ENCODE measurements at regions not wholly inside any gene's neighbourhood (a gene's known extent, or its start where the extent isn't known, plus 50 kb on each side); places are given as distances from the start of the nearest gene placed in this dataset.
"Not testable (repeated sequence)": the region's sequence is repeated elsewhere in the genome, so short reads cannot be mapped to it uniquely, and the experiment has no call there.

GRCh38 chr6:72464791-72465691, 156.8 kb upstream of the KCNQ5 start:
- no peak for TF ChIP-seq CTCF (IDR thresholded peaks at IDR 0.05; ENCODE audit: borderline replicate concordance, extremely low read depth, insufficient read depth)
- H3K9me3 ChIP-seq (ENCODE audit: control insufficient read depth in 2 of 3, insufficient read depth in 1 of 3, low read length in 3 of 3): no peaks in the 10 kb centered on the region
- FAIRE-seq: no peak
- H3K27ac ChIP-seq (ENCODE audit: low read depth in 2 of 2, low read length in 2 of 2): no peak overlapping the region
- H3K9ac ChIP-seq (ENCODE audit: low read length in 3 of 3): no peak overlapping the region
- no peak for DNase-seq
- H3K36me3 ChIP-seq (ENCODE audit: control insufficient read depth in 2 of 3, insufficient read depth in 3 of 3, low read length in 3 of 3): no peaks in the 10 kb centered on the region
- H3K4me1 ChIP-seq (ENCODE audit: control insufficient read depth in 2 of 3, insufficient read depth in 2 of 3, low read depth in 1 of 3, low read length in 3 of 3): no peaks in the 10 kb centered on the region
- no peaks in the 10 kb centered on the region for H3K27me3 ChIP-seq (ENCODE audit: control insufficient read depth, insufficient read depth, low read length)
- H3K4me3 ChIP-seq (ENCODE audit: low read length in 3 of 3): no peak overlapping the region
- intact Hi-C loops (cut with DNase I): no loop called here

DNA sequence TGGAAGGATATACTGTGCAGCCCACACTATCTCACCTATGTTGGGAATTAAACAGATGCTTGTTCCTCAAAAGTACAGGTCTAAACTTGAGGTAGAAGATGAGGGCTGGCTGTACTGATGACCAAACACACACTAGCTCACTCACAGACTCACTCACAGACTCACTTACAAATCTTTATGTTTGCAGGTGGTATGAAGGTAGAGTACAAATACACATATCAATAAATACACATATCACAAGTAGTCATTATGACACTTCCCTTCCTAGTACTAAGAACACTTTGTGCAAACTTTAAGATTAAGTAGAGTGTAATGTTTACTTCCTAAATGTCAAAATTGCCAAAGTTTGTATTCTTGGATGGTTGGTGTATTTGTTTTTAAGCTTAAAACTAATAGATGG, 155.4 kb upstream of the KCNQ5 start:
- Histone ChIP-seq H3K27me3 (ENCODE audit: control insufficient read depth, insufficient read depth, low read length) (no peaks in the 10 kb centered on the region), H3K27ac (ENCODE audit: low read depth in 2 of 2, low read length in 2 of 2) (no peak overlapping the region), H3K9me3 (ENCODE audit: control insufficient read depth in 2 of 3, insufficient read depth in 1 of 3, low read length in 3 of 3) (no peaks in the 10 kb centered on the region), H3K36me3 (ENCODE audit: control insufficient read depth in 2 of 3, insufficient read depth in 3 of 3, low read length in 3 of 3) (no peaks in the 10 kb centered on the region), H3K4me3 (ENCODE audit: low read length in 3 of 3) (no peak overlapping the region), H3K4me1 (ENCODE audit: control insufficient read depth in 2 of 3, insufficient read depth in 2 of 3, low read depth in 1 of 3, low read length in 3 of 3) (no peaks in the 10 kb centered on the region), H3K9ac (ENCODE audit: low read length in 3 of 3) (no peak overlapping the region)
- FAIRE-seq (no peak), DNase-seq (no peak)
- no peak for TF ChIP-seq CTCF (IDR thresholded peaks at IDR 0.05; ENCODE audit: borderline replicate concordance, extremely low read depth, insufficient read depth)
- intact Hi-C loops (cut with DNase I): no loop called here

GRCh38 chr6:72466971-72467566, 154.8 kb upstream of the KCNQ5 start:
- FAIRE-seq (no peak), DNase-seq (no peak)

GRCh38 chr6:72469406-72469983, 152.4 kb upstream of the KCNQ5 start:
- H3K9ac ChIP-seq (ENCODE audit: low read length in 3 of 3); H3K4me3 ChIP-seq (ENCODE audit: low read length in 3 of 3); FAIRE-seq; H3K27ac ChIP-seq (ENCODE audit: low read depth in 2 of 2, low read length in 2 of 2); DNase-seq; intact Hi-C loops (cut with DNase I); H3K36me3 ChIP-seq (ENCODE audit: control insufficient read depth in 2 of 3, insufficient read depth in 3 of 3, low read length in 3 of 3); H3K9me3 ChIP-seq (ENCODE audit: control insufficient read depth in 2 of 3, insufficient read depth in 1 of 3, low read length in 3 of 3); H3K4me1 ChIP-seq (ENCODE audit: control insufficient read depth in 2 of 3, insufficient read depth in 2 of 3, low read depth in 1 of 3, low read length in 3 of 3); H3K27me3 ChIP-seq (ENCODE audit: control insufficient read depth, insufficient read depth, low read length): not testable (repeated sequence)

More at GRCh38 chr6:72466971-72467566, 154.8 kb upstream of the KCNQ5 start:
- Histone ChIP-seq H3K27me3 (ENCODE audit: control insufficient read depth, insufficient read depth, low read length) (no peaks in the 10 kb centered on the region), H3K9me3 (ENCODE audit: control insufficient read depth in 2 of 3, insufficient read depth in 1 of 3, low read length in 3 of 3) (no peaks in the 10 kb centered on the region), H3K4me1 (ENCODE audit: control insufficient read depth in 2 of 3, insufficient read depth in 2 of 3, low read depth in 1 of 3, low read length in 3 of 3) (no peaks in the 10 kb centered on the region), H3K27ac (ENCODE audit: low read depth in 2 of 2, low read length in 2 of 2) (no peak overlapping the region), H3K4me3 (ENCODE audit: low read length in 3 of 3) (no peak overlapping the region), H3K9ac (ENCODE audit: low read length in 3 of 3) (no peak overlapping the region), H3K36me3 (ENCODE audit: control insufficient read depth in 2 of 3, insufficient read depth in 3 of 3, low read length in 3 of 3) (no peaks in the 10 kb centered on the region)
- TF ChIP-seq CTCF (IDR thresholded peaks at IDR 0.05; ENCODE audit: borderline replicate concordance, extremely low read depth, insufficient read depth): no peak
- intact Hi-C loops (cut with DNase I): no loop called here

All from kidney (tissue), 13 donors.